GM23248 (cell line): ENCODE measurements at regions not wholly inside any gene's neighbourhood (a gene's known extent, or its start where the extent isn't known, plus 50 kb on each side); places are given as distances from the start of the nearest gene placed in this dataset.

Experiments
- EZH2 ChIP-seq: fragments of 200-600 bp; sonication (generic); IDR thresholded peaks from 2 replicates; pipeline ENCODE4 v1.6.1; 2018; ENCODE audit warnings: antibody characterized with exemption, mild to moderate bottlenecking; ENCODE audit not compliant: insufficient read depth, poor library complexity, severe bottlenecking
- EZH2phosphoT487 ChIP-seq: fragments of 200-600 bp; sonication (generic); IDR thresholded peaks from 2 replicates; pipeline ENCODE4 v1.6.1; 2018; ENCODE audit warnings: antibody characterized with exemption, moderate library complexity, mild to moderate bottlenecking, low read depth; ENCODE audit not compliant: insufficient read depth

GRCh38 chr5:13215370-13215769 is 729.1 kb downstream of the DNAH5 start:
- TF ChIP-seq EZH2 (no peak), EZH2phosphoT487 (no peak)
